Mucosa of stomach (tissue), 1 donor: ENCODE measurements at regions not wholly inside any gene's neighbourhood (a gene's known extent, or its start where the extent isn't known, plus 50 kb on each side); places are given as distances from the start of the nearest gene placed in this dataset.

Experiments
- H3K27me3 ChIP-seq: one replicate; pipeline ENCODE4 v1.7.0; 2013; ENCODE audit warnings: mild to moderate bottlenecking, low read length; ENCODE audit not compliant: control insufficient read depth, insufficient read depth
- H3K36me3 ChIP-seq: one replicate; pipeline ENCODE4 v1.7.0; 2013; ENCODE audit warnings: low read length; ENCODE audit not compliant: control insufficient read depth, insufficient read depth
- H3K4me1 ChIP-seq: one replicate; pipeline ENCODE4 v1.7.0; 2013; ENCODE audit warnings: mild to moderate bottlenecking, low read length; ENCODE audit not compliant: control insufficient read depth, insufficient read depth
- H3K4me3 ChIP-seq: one replicate; pipeline ENCODE4 v1.7.0; 2013; ENCODE audit warnings: low read length
- H3K9ac ChIP-seq: one replicate; pipeline ENCODE4 v1.7.0; 2013; ENCODE audit warnings: mild to moderate bottlenecking, low read length, moderate library complexity
- H3K9me3 ChIP-seq: one replicate; pipeline ENCODE4 v1.7.0; 2013; ENCODE audit warnings: mild to moderate bottlenecking, low read length, moderate library complexity; ENCODE audit not compliant: control insufficient read depth
- donor health status: Pancreatic carcinoma.

GRCh38 chr4:182017038-182017437, 226.2 kb upstream of the TENM3 start:
- H3K4me3 ChIP-seq: no peak overlapping the region
- H3K36me3 ChIP-seq: no peaks in the 10 kb centered on the region
- H3K4me1 ChIP-seq: no peaks in the 10 kb centered on the region
- H3K9ac ChIP-seq: no peak overlapping the region
- no peaks in the 10 kb centered on the region for H3K9me3 ChIP-seq
- no peaks in the 10 kb centered on the region for H3K27me3 ChIP-seq

- no peaks in the 10 kb centered on the region for H3K9me3 ChIP-seq
- no peak overlapping the region for H3K9ac ChIP-seq
- no peaks in the 10 kb centered on the region for H3K27me3 ChIP-seq
- no peaks in the 10 kb centered on the region for H3K36me3 ChIP-seq
- H3K4me3 ChIP-seq: no peak overlapping the region
- no peaks in the 10 kb centered on the region for H3K4me1 ChIP-seq
Measured at GRCh38 chr4:182018691-182019090, 224.5 kb upstream of the TENM3 start.

GRCh38 chr4:182019148-182019652, 224.0 kb upstream of the TENM3 start:
- Histone ChIP-seq H3K9ac (no peak overlapping the region), H3K4me3 (no peak overlapping the region), H3K27me3 (no peaks in the 10 kb centered on the region), H3K36me3 (no peaks in the 10 kb centered on the region), H3K4me1 (no peaks in the 10 kb centered on the region), H3K9me3 (no peaks in the 10 kb centered on the region)

GRCh38 chr4:182022909-182023308, 220.3 kb upstream of the TENM3 start:
- Histone ChIP-seq H3K9me3 (no peaks in the 10 kb centered on the region), H3K9ac (no peak overlapping the region), H3K4me1 (no peaks in the 10 kb centered on the region)

GRCh38 chr4:182023469-182023868, 219.7 kb upstream of the TENM3 start:
- Histone ChIP-seq H3K36me3 (no peaks in the 10 kb centered on the region), H3K4me3 (no peak overlapping the region), H3K27me3 (no peaks in the 10 kb centered on the region), H3K9me3 (no peaks in the 10 kb centered on the region), H3K9ac (no peak overlapping the region), H3K4me1 (no peaks in the 10 kb centered on the region)

More at GRCh38 chr4:182022909-182023308, 220.3 kb upstream of the TENM3 start:
- Histone ChIP-seq H3K27me3 (no peaks in the 10 kb centered on the region), H3K4me3 (no peak overlapping the region), H3K36me3 (no peaks in the 10 kb centered on the region)

- no peak overlapping the region for H3K9ac ChIP-seq
- H3K4me1 ChIP-seq: no peaks in the 10 kb centered on the region
- no peaks in the 10 kb centered on the region for H3K27me3 ChIP-seq
- H3K4me3 ChIP-seq: no peak overlapping the region
- no peaks in the 10 kb centered on the region for H3K9me3 ChIP-seq
- H3K36me3 ChIP-seq: no peaks in the 10 kb centered on the region
Measured at GRCh38 chr4:182042945-182043344, 200.3 kb upstream of the TENM3 start.

GRCh38 chr4:182048871-182049270, 194.3 kb upstream of the TENM3 start:
- H3K36me3 ChIP-seq: no peaks in the 10 kb centered on the region
- no peaks in the 10 kb centered on the region for H3K9me3 ChIP-seq
- no peaks in the 10 kb centered on the region for H3K4me1 ChIP-seq
- H3K4me3 ChIP-seq: no peak overlapping the region
- no peaks in the 10 kb centered on the region for H3K27me3 ChIP-seq
- no peak overlapping the region for H3K9ac ChIP-seq

GRCh38 chr4:182056866-182057265, 186.3 kb upstream of the TENM3 start:
- H3K27me3 ChIP-seq: no peaks in the 10 kb centered on the region
- no peaks in the 10 kb centered on the region for H3K36me3 ChIP-seq
- no peaks in the 10 kb centered on the region for H3K4me1 ChIP-seq
- no peaks in the 10 kb centered on the region for H3K9me3 ChIP-seq
- H3K4me3 ChIP-seq: no peak overlapping the region
- no peak overlapping the region for H3K9ac ChIP-seq

- H3K4me3 ChIP-seq: no peak overlapping the region
- H3K36me3 ChIP-seq: no peaks in the 10 kb centered on the region
- H3K4me1 ChIP-seq: no peaks in the 10 kb centered on the region
- H3K27me3 ChIP-seq: no peaks in the 10 kb centered on the region
- H3K9me3 ChIP-seq: no peaks in the 10 kb centered on the region
- no peak overlapping the region for H3K9ac ChIP-seq
Measured at GRCh38 chr4:182062458-182062857, 180.7 kb upstream of the TENM3 start.

- H3K9ac ChIP-seq: no peak overlapping the region
- no peaks in the 10 kb centered on the region for H3K27me3 ChIP-seq
- no peak overlapping the region for H3K4me3 ChIP-seq
- no peaks in the 10 kb centered on the region for H3K36me3 ChIP-seq
- H3K9me3 ChIP-seq: no peaks in the 10 kb centered on the region
- H3K4me1 ChIP-seq: no peaks in the 10 kb centered on the region
Measured at GRCh38 chr4:182062936-182063335, 180.3 kb upstream of the TENM3 start.

GRCh38 chr4:182063651-182064050, 179.6 kb upstream of the TENM3 start:
- Histone ChIP-seq H3K4me1 (no peaks in the 10 kb centered on the region), H3K27me3 (no peaks in the 10 kb centered on the region), H3K9me3 (no peaks in the 10 kb centered on the region), H3K9ac (no peak overlapping the region), H3K4me3 (no peak overlapping the region), H3K36me3 (no peaks in the 10 kb centered on the region)

GRCh38 chr4:182065255-182065654, 177.9 kb upstream of the TENM3 start:
- Histone ChIP-seq H3K4me3 (no peak overlapping the region), H3K36me3 (no peaks in the 10 kb centered on the region), H3K9ac (no peak overlapping the region), H3K9me3 (no peaks in the 10 kb centered on the region), H3K27me3 (no peaks in the 10 kb centered on the region), H3K4me1 (no peaks in the 10 kb centered on the region)

GRCh38 chr4:182066037-182066436, 177.2 kb upstream of the TENM3 start:
- no peaks in the 10 kb centered on the region for H3K9me3 ChIP-seq
- no peaks in the 10 kb centered on the region for H3K27me3 ChIP-seq
- H3K9ac ChIP-seq: no peak overlapping the region

More at GRCh38 chr4:182066037-182066436, 177.2 kb upstream of the TENM3 start:
- Histone ChIP-seq H3K4me3 (no peak overlapping the region), H3K36me3 (no peaks in the 10 kb centered on the region), H3K4me1 (no peaks in the 10 kb centered on the region)
